PC-9 (cell line): ENCODE measurements at regions not wholly inside any gene's neighbourhood (a gene's known extent, or its start where the extent isn't known, plus 50 kb on each side); places are given as distances from the start of the nearest gene placed in this dataset.

Experiments used
- BruUV-seq: library from RNA; stranded (reverse); fragments of 400-500 nt; replicated peaks from 2 replicates; lab custom pipeline; 2021; lab: Mats Ljungman, UMichigan
- CTCF ChIA-PET: fragments of 300-600 bp; sonication (Branson Sonifier 250); formaldehyde crosslinking; loops from one replicate; lab custom pipeline; 2022; ENCODE audit warnings: antibody characterized with exemption; lab: Charles Lee
- POLR2A ChIA-PET: fragments of 300-600 bp; sonication (Branson Sonifier 250); formaldehyde crosslinking; loops from one replicate; lab custom pipeline; 2022; ENCODE audit warnings: antibody characterized with exemption; ENCODE audit not compliant: unreplicated experiment; lab: Charles Lee
- DNase-seq, 2 experiments: peaks; one replicate each; pipeline versions ENCODE4 v3.0.0 to v3.0.0-alpha.2; 2015 to 2022; ENCODE audit warnings: mixed read lengths in 1 of 2
- H2AFZ ChIP-seq: fragments of 200-600 bp; sonication (generic); 2 replicates; pipeline ENCODE4 v1.8.1; 2017; ENCODE audit warnings: antibody characterized with exemption
- H3F3A ChIP-seq: fragments of 200-600 bp; sonication (generic); 2 replicates; pipeline ENCODE4 v1.8.1; 2017; ENCODE audit warnings: antibody characterized with exemption, mild to moderate bottlenecking, low read depth; ENCODE audit not compliant: insufficient read depth
- H3K27ac ChIP-seq: fragments of 200-600 bp; sonication (generic); 2 replicates; pipeline ENCODE4 v1.6.1; 2016; ENCODE audit warnings: mixed run types
- H3K27me3 ChIP-seq: fragments of 200-600 bp; sonication (generic); 2 replicates; pipeline ENCODE4 v1.6.1; 2016; ENCODE audit warnings: low read depth, mixed run types; ENCODE audit not compliant: insufficient read depth
- H3K36me3 ChIP-seq: fragments of 200-600 bp; sonication (generic); 2 replicates; pipeline ENCODE4 v1.6.1; 2016; ENCODE audit warnings: low read depth, mixed run types
- H3K4me1 ChIP-seq: fragments of 200-600 bp; sonication (generic); replicated peaks from 2 replicates; pipeline ENCODE4 v1.6.1; 2016; ENCODE audit warnings: mixed run types; ENCODE audit not compliant: insufficient read depth
- H3K4me2 ChIP-seq: fragments of 200-600 bp; sonication (generic); 2 replicates; pipeline ENCODE4 v1.6.1; 2017; ENCODE audit warnings: mixed run types
- H3K4me3 ChIP-seq: fragments of 200-600 bp; sonication (generic); 2 replicates; pipeline ENCODE4 v1.6.1; 2016; ENCODE audit warnings: mixed run types
- H3K79me2 ChIP-seq: fragments of 200-600 bp; sonication (generic); 2 replicates; pipeline ENCODE4 v1.6.1; 2017; ENCODE audit warnings: low read depth, mixed run types
- H3K9me2 ChIP-seq: fragments of 200-600 bp; sonication (generic); 2 replicates; pipeline ENCODE4 v1.8.1; 2017; ENCODE audit warnings: mild to moderate bottlenecking; ENCODE audit not compliant: insufficient read depth
- H3K9me3 ChIP-seq: fragments of 200-600 bp; sonication (generic); 2 replicates; pipeline ENCODE4 v1.8.1; 2016; ENCODE audit warnings: low read depth; ENCODE audit not compliant: insufficient read depth
- H4K20me1 ChIP-seq: fragments of 200-600 bp; sonication (generic); 2 replicates; pipeline ENCODE4 v1.8.1; 2017; ENCODE audit not compliant: insufficient read depth
- CTCF ChIP-seq: fragments of 200-600 bp; sonication (generic); conservative IDR thresholded peaks from 2 replicates; pipeline ENCODE4 v1.6.1; 2017; ENCODE audit warnings: mixed run types, antibody characterized with exemption, mild to moderate bottlenecking, moderate library complexity
- EZH2 ChIP-seq: fragments of 200-600 bp; sonication (generic); IDR thresholded peaks from 2 replicates; pipeline ENCODE4 v1.8.0; 2017; ENCODE audit warnings: antibody characterized with exemption, low read depth
- intact Hi-C: fragments of 100-400 bp; cut with micrococcal nuclease; formaldehyde crosslinking; loops from one replicate; pipeline ENCODE4 v1.10.0; 2022; ENCODE audit not compliant: unreplicated experiment

- POLR2A ChIA-PET, result no interaction called here
- H3K36me3 ChIP-seq, result no peaks in the 10 kb centered on the region
- H3K4me2 ChIP-seq, result no peak overlapping the region
- no peak overlapping the region for H3K27ac ChIP-seq
- no peak overlapping the region for H3K4me3 ChIP-seq
- no peaks in the 10 kb centered on the region for H3F3A ChIP-seq
- CTCF ChIA-PET, result no interaction called here
- H3K9me2 ChIP-seq, result no peaks in the 10 kb centered on the region
- DNase-seq, result no peak
- H4K20me1 ChIP-seq, result no peaks in the 10 kb centered on the region
- no peaks in the 10 kb centered on the region for H3K79me2 ChIP-seq
- no peaks in the 10 kb centered on the region for H3K4me1 ChIP-seq
- H3K9me3 ChIP-seq, result no peaks in the 10 kb centered on the region
- TF ChIP-seq EZH2, result no peak
- no peak for TF ChIP-seq CTCF
- intact Hi-C loops, result no loop called here
- no peaks in the 10 kb centered on the region for H3K27me3 ChIP-seq
- no TSS peak for BruUV-seq
- no peak overlapping the region for H2AFZ ChIP-seq
These were observed 88.9 kb upstream of the PPP2R5A start for GRCh38 chr1:212196355-212196754.

- Histone ChIP-seq H3K27ac (no peak overlapping the region), H3K4me1 (no peaks in the 10 kb centered on the region), H3F3A (0 out of 2 replicates have a peak, but pooled peaks cover 4% of the 10 kb centered on the region), H3K4me3 (no peak overlapping the region), H3K9me3 (no peaks in the 10 kb centered on the region), H3K27me3 (no peaks in the 10 kb centered on the region), H3K36me3 (no peaks in the 10 kb centered on the region), H4K20me1 (no peaks in the 10 kb centered on the region), H3K4me2 (no peak overlapping the region), H3K9me2 (no peaks in the 10 kb centered on the region), H3K79me2 (no peaks in the 10 kb centered on the region), H2AFZ (no peak overlapping the region)
- DNase-seq, result no peak
- no peak for TF ChIP-seq CTCF
- no peak for TF ChIP-seq EZH2
- ChIA-PET POLR2A (interaction anchor here (1.1 kb wide), 1 partner anchor 83 kb away, joined by 4 read pairs; no protein-coding TSS in a partner anchor), CTCF (interaction anchor here (1.0 kb wide), 1 partner anchor 521 kb away, joined by 3 read pairs; no protein-coding TSS in a partner anchor)
- no TSS peak for BruUV-seq
- intact Hi-C loops, result no loop called here
These were observed 83.7 kb upstream of the PPP2R5A start for GRCh38 chr1:212201461-212201860.

- no peaks in the 10 kb centered on the region for H4K20me1 ChIP-seq
- intact Hi-C loops, result no loop called here
- ChIA-PET CTCF (no interaction called here), POLR2A (no interaction called here)
- H3F3A ChIP-seq, result 0 out of 2 replicates have a peak, but pooled peaks cover 4% of the 10 kb centered on the region
- BruUV-seq, result no TSS peak
- no peak overlapping the region for H3K4me2 ChIP-seq
- H3K9me3 ChIP-seq, result no peaks in the 10 kb centered on the region
- H2AFZ ChIP-seq, result no peak overlapping the region
- no peaks in the 10 kb centered on the region for H3K36me3 ChIP-seq
- TF ChIP-seq CTCF (no peak), EZH2 (no peak)
- H3K27me3 ChIP-seq, result no peaks in the 10 kb centered on the region
- no peaks in the 10 kb centered on the region for H3K4me1 ChIP-seq
- H3K4me3 ChIP-seq, result no peak overlapping the region
- no peaks in the 10 kb centered on the region for H3K79me2 ChIP-seq
- DNase-seq, result no peak
- no peak overlapping the region for H3K27ac ChIP-seq
- no peaks in the 10 kb centered on the region for H3K9me2 ChIP-seq
These were observed 81.6 kb upstream of the PPP2R5A start for GRCh38 chr1:212203630-212204029.
